Thyroid gland (tissue), 4 donors: ENCODE measurements at regions not wholly inside any gene's neighbourhood (a gene's known extent, or its start where the extent isn't known, plus 50 kb on each side); places are given as distances from the start of the nearest gene placed in this dataset.

Source experiments
- CTCF ChIP-seq, 6 experiments: fragments of 200-600 bp in 3 of 6; fragments of 450-650 bp in 3 of 6; sonication (generic) in 3 of 6; IDR thresholded peaks; one replicate each; pipeline ENCODE4 v1.5.1; 2016 to 2019; ENCODE audit warnings: antibody characterized with exemption in 6 of 6, mild to moderate bottlenecking in 2 of 6, inconsistent platforms in 1 of 6, moderate library complexity in 1 of 6
- POLR2A ChIP-seq, 2 donors: fragments of 450-650 bp; IDR thresholded peaks; one replicate each; pipeline ENCODE4 v1.6.1; 2017; ENCODE audit warnings: antibody characterized with exemption in 2 of 2, mild to moderate bottlenecking in 2 of 2, moderate library complexity in 1 of 2

- no peak for TF ChIP-seq CTCF (IDR thresholded peaks at IDR 0.05)
- no peak for TF ChIP-seq POLR2A (IDR thresholded peaks at IDR 0.05)
Measured at GRCh38 chr6:165843121-165843520, 180.1 kb upstream of the PDE10A start.
